ENCODE measurements at regions not wholly inside any gene's neighbourhood (a gene's known extent, or its start where the extent isn't known, plus 50 kb on each side); places are given as distances from the start of the nearest gene placed in this dataset.

GRCh38 chr6:139823099-139823807 lies 448.8 kb upstream of the CITED2 start:
- no peak for DNase-seq (ENCODE audit: low read depth)
- TF ChIP-seq CTCF (IDR thresholded peaks at IDR 0.05; ENCODE audit: low read depth, low read length, missing control alignments): no peak
- H3K4me3 ChIP-seq (ENCODE audit: low read depth, low read length): no peak overlapping the region
- in situ Hi-C loops (cut with HindIII; ENCODE audit: low sequenced_read_pairs): no loop called here

- H3K4me3 ChIP-seq (ENCODE audit: low read depth, low read length): no peak overlapping the region
- in situ Hi-C loops (cut with HindIII; ENCODE audit: low sequenced_read_pairs): no loop called here
- no peak for TF ChIP-seq CTCF (IDR thresholded peaks at IDR 0.05; ENCODE audit: low read depth, low read length, missing control alignments)
- DNase-seq (ENCODE audit: low read depth): no peak
Measured at GRCh38 chr6:139821676-139822223, 447.3 kb upstream of the CITED2 start.

GRCh38 chr6:139820210-139820609 lies 445.8 kb upstream of the CITED2 start:
- no peak for TF ChIP-seq CTCF (IDR thresholded peaks at IDR 0.05; ENCODE audit: low read depth, low read length, missing control alignments)
- H3K4me3 ChIP-seq (ENCODE audit: low read depth, low read length): no peak overlapping the region
- in situ Hi-C loops (cut with HindIII; ENCODE audit: low sequenced_read_pairs): no loop called here
- peak; percentile 32 for DNase-seq (ENCODE audit: low read depth)

GRCh38 chr6:139819776-139820175 lies 445.3 kb upstream of the CITED2 start:
- in situ Hi-C loops (cut with HindIII; ENCODE audit: low sequenced_read_pairs): no loop called here
- no peak overlapping the region for H3K4me3 ChIP-seq (ENCODE audit: low read depth, low read length)
- no peak for DNase-seq (ENCODE audit: low read depth)
- TF ChIP-seq CTCF (IDR thresholded peaks at IDR 0.05; ENCODE audit: low read depth, low read length, missing control alignments): no peak

GRCh38 chr6:139812939-139813338 lies 438.5 kb upstream of the CITED2 start:
- no peak overlapping the region for H3K4me3 ChIP-seq (ENCODE audit: low read depth, low read length)
- in situ Hi-C loops (cut with HindIII; ENCODE audit: low sequenced_read_pairs): no loop called here
- TF ChIP-seq CTCF (IDR thresholded peaks at IDR 0.05; ENCODE audit: low read depth, low read length, missing control alignments): no peak
- no peak for DNase-seq (ENCODE audit: low read depth)

- in situ Hi-C loops (cut with HindIII; ENCODE audit: low sequenced_read_pairs): no loop called here
Measured at GRCh38 chr6:139801571-139802321, 427.3 kb upstream of the CITED2 start.

More at GRCh38 chr6:139801571-139802321, 427.3 kb upstream of the CITED2 start:
- TF ChIP-seq CTCF (IDR thresholded peaks at IDR 0.05; ENCODE audit: low read depth, low read length, missing control alignments): no peak
- DNase-seq (ENCODE audit: low read depth): no peak
- H3K4me3 ChIP-seq (ENCODE audit: low read depth, low read length): no peak overlapping the region
